ENCODE measurements at regions not wholly inside any gene's neighbourhood (a gene's known extent, or its start where the extent isn't known, plus 50 kb on each side); places are given as distances from the start of the nearest gene placed in this dataset.

DNA sequence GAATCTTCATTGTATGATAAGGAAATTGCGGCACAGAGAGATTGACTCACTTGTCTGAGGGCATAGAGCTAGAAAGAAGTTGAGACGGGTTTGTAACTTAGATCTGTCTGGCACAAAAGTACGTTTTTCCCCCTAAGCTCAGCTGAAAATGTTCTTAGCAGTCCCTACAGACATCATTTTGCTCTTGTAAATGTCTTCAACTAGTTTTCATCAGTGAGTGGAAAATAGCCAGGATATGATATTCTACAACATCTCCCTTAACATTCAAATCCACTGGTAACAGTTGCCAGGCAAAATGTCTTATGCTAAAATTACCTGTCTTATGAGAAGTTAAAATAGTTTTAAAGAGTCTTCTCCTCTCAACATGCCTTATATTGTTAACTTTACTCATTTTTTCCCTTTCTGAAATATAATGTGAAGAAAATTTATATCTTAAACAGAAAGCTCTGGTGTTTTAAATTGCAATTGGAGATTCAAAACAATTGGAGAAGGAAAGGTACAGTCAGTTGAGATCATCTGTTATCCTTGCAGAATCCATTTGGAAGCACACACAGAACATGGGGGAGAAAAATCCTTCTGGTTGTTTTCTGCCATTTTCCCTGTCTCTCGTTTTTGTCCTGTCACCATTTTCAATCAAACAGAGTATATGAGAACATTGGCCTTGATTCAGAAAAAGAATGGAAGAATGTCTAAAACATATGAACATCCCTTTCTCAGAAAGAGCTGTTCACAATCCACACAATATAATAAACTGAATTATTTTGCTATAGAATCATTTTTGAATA lies 255.0 kb downstream of the TRIB2 start:
- TF ChIP-seq CREB1 (CRISPR knock-in tag; IDR thresholded peaks at IDR 0.05; ENCODE audit: low read depth), result no peak
- TF ChIP-seq, protein P1, sequence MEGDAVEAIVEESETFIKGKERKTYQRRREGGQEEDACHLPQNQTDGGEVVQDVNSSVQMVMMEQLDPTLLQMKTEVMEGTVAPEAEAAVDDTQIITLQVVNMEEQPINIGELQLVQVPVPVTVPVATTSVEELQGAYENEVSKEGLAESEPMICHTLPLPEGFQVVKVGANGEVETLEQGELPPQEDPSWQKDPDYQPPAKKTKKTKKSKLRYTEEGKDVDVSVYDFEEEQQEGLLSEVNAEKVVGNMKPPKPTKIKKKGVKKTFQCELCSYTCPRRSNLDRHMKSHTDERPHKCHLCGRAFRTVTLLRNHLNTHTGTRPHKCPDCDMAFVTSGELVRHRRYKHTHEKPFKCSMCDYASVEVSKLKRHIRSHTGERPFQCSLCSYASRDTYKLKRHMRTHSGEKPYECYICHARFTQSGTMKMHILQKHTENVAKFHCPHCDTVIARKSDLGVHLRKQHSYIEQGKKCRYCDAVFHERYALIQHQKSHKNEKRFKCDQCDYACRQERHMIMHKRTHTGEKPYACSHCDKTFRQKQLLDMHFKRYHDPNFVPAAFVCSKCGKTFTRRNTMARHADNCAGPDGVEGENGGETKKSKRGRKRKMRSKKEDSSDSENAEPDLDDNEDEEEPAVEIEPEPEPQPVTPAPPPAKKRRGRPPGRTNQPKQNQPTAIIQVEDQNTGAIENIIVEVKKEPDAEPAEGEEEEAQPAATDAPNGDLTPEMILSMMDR (conservative IDR thresholded peaks at IDR 0.05; ENCODE audit: low read depth in 2 of 2), result no peak
- TF ChIP-seq, protein P2, sequence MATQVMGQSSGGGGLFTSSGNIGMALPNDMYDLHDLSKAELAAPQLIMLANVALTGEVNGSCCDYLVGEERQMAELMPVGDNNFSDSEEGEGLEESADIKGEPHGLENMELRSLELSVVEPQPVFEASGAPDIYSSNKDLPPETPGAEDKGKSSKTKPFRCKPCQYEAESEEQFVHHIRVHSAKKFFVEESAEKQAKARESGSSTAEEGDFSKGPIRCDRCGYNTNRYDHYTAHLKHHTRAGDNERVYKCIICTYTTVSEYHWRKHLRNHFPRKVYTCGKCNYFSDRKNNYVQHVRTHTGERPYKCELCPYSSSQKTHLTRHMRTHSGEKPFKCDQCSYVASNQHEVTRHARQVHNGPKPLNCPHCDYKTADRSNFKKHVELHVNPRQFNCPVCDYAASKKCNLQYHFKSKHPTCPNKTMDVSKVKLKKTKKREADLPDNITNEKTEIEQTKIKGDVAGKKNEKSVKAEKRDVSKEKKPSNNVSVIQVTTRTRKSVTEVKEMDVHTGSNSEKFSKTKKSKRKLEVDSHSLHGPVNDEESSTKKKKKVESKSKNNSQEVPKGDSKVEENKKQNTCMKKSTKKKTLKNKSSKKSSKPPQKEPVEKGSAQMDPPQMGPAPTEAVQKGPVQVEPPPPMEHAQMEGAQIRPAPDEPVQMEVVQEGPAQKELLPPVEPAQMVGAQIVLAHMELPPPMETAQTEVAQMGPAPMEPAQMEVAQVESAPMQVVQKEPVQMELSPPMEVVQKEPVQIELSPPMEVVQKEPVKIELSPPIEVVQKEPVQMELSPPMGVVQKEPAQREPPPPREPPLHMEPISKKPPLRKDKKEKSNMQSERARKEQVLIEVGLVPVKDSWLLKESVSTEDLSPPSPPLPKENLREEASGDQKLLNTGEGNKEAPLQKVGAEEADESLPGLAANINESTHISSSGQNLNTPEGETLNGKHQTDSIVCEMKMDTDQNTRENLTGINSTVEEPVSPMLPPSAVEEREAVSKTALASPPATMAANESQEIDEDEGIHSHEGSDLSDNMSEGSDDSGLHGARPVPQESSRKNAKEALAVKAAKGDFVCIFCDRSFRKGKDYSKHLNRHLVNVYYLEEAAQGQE (IDR thresholded peaks at IDR 0.05; ENCODE audit: unreplicated experiment), result no peak
- TF ChIP-seq EZH2 (IDR thresholded peaks at IDR 0.05; ENCODE audit: low read depth, unreplicated experiment), result no peak
